NCI-H82 (cell line): ENCODE measurements at regions not wholly inside any gene's neighbourhood (a gene's known extent, or its start where the extent isn't known, plus 50 kb on each side); places are given as distances from the start of the nearest gene placed in this dataset.
"Not testable (repeated sequence)": the region's sequence is repeated elsewhere in the genome, so short reads cannot be mapped to it uniquely, and the experiment has no call there.

ENCODE experiments used
- DNase-seq: peaks from one replicate; lab custom pipeline; 2025; lab: John Stamatoyannopoulos, UW

DNA sequence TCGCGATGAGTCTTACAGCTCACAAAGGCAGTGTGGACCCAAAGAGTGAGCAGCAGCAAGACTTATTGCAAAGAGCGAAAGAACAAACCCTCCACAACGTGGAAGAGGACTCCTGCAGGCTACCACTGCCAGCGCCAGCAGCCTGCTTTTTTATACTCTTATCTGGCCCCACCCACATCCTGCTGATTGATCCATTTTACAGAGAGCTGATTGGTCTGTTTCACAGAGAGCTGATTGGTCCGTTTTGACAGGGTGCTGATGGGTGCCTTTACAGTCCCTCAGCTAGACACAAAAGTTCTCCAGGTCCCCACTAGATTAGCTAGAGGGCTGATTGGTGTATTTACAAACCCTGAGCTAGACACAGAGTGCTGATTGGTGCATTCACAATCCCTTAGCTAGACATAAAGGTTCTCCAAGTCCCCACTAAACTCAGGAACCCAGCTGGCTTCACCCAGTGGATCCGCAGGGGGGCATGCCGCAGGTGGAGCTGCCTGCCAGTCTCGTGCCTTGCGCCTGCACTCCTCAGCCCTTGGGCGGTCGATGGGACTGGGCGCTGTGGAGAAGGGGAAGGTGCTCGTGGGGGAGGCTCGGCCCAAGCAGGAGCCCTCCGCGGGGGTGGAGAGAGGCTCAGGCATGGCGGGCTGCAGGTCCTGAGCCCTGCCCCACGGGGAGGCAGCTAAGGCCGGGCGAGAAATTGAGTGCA lies 75.7 kb downstream of the QDPR start:
- DNase-seq: not testable (repeated sequence)

- no peak for DNase-seq
Observed at GRCh38 chr4:17433827-17434226, 78.1 kb downstream of the QDPR start.

- no peak for DNase-seq
Observed at GRCh38 chr4:17427991-17428390, 83.9 kb downstream of the QDPR start.

- no peak for DNase-seq
Observed at GRCh38 chr4:17426222-17426621, 85.7 kb downstream of the QDPR start.

DNA sequence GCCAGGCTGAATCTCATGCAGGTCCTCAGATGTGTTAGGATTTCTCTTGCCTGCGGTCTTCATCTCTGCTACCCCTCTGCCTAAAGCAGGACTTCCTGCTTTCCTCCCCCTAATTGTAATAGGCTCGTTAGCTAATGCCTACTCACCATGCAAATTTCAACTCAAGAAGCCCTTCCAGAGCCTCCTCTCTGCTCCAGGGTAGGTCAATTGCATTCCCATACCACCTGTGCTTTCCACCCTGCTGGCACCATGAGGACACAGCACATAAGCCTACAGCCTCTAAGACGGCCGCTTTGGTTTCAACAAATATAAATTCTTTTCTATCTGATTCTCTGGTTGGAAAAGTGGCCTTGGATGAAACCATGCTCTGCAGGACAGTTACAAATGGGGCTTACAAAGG lies 93.9 kb downstream of the QDPR start:
- DNase-seq: no peak

- DNase-seq: no peak
Observed at GRCh38 chr4:17414392-17414791, 97.5 kb downstream of the QDPR start.

DNA sequence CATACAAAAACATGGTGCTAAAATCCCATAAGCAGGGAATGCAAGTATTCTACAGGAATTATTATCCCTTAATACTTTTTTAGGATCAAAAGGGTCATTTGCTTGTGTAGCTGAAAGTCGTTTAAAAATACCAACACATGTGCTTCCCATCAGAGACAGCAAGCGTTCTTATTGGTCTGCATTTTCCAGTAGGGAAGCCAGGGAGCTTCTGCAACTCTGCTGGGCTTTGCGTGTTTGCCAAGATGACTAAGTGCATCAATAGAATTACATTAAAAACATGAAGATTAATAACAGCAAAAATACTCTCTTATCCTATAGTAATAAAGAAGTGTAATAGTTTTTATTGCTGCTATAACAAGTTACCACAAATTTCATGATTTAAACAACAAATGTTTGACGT lies 111.2 kb downstream of the QDPR start:
- DNase-seq: no peak

DNA sequence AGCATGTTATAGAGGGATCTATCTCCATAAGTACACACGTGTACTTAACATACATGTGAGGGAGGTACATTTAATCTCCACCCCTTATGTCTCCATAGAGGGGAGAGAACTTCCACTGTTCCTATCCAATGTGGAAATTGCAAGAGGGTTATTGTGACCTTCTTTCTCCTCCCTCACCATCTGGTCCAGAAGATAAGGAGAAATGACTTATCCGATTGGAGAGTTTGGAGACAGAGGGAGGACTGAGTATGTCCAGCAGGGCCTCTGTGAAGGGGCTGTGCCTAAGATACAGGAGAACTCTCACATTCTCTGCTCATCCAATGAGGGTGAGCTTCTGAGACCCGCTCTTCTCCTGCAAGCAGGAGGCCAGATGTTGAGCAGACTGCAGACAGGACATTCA lies 113.1 kb downstream of the QDPR start:
- DNase-seq: no peak

DNA sequence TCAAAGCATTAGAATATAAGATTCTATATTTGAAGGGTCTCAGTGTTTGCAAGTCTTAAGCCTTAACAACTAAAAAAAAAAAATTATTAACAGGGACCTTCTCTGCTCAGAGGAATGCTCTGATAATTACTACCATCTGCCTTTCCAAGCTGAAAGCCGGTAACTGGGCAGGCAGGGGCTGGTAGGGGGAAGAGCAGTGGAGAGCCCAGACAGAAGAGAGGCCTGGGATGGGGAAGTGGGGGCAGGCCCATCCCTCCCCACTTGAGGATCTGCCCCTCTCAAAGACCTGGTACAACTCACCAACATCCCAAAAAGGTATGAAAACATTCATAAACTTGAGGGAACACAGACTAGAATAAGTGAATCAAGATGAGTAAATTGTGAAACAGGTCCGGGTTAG lies 113.9 kb downstream of the QDPR start:
- DNase-seq: no peak

- no peak for DNase-seq
Observed at GRCh38 chr4:17397611-17398010, 114.3 kb downstream of the QDPR start.

- no peak for DNase-seq
Observed at GRCh38 chr4:17385403-17385802, 126.5 kb downstream of the QDPR start.

DNA sequence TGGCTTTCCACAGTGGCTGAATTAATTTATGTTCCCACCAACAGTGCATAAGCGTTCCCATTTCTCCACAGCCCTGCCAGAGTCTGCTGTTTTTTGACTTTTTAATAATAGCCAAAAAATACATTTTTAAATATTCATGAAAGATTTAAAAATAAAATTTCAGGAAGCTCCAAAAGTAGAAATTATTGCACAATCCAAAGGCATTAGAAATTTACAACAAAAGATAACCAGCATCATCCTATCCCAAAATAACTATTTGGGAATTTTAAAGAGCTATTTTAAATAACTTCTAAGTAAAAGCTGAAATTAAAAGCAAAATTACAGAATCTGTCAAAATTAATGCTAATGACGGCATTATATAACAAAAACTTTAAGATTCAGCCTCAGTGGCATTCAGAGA lies 131.5 kb downstream of the QDPR start:
- no peak for DNase-seq

DNA sequence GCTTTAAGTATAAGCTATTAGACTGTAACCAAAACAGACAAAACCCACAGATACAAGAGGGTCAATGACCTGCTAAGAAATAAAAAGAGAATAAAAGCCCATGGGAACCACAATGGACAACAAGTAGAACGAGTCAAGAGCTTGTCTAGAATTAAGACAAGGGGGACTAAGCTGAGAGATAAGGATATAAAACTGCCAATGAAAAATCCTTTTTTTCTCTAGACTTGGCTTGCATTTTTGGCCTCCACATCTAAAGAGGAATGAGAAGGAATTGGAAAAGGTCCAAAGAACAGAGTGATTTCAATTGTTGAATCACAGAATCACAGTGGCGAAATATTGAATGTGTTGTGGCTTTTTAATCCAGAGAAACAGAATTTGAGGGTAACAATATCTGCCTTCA lies 135.7 kb downstream of the QDPR start:
- DNase-seq: no peak

- DNase-seq: no peak
Observed at GRCh38 chr4:17373666-17374065, 138.2 kb downstream of the QDPR start.

DNA sequence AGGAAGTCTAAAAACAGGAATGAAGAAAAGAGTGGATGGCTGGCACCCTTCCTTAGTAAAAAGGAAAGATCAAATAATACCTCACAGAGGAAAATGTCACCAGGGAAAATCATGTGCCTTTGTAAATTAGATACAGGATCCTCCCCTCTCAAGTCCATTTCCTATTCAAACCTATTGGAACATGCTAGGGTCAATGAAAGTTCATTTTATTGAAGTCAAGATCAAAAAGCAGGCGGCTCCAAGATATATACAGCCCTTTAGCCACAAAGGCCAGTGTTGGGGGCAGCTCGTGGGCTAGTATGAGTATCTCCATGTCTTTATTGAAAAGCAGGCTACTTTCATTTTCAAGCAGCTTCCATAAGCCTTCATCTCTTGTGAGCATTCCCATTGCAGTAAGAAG lies 141.1 kb downstream of the QDPR start:
- no peak for DNase-seq

DNA sequence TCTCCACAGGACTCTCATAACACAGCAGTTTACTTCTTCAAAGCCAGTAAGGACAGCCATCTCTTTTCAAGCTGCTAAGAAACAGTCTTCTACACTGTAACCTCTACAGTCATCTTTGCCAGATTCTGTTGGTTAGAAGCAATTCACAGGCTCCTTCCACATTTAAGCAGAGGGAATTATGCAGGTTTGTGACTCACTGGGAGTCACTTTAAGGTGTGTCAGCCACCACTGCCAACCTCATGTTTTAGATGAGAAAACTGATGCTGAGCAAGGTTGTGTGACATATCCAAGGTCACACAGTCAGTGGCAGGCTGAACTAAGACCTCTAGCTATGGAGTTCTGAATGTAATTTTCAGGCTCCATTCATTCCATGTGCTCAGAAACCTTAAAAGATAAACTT lies 143.5 kb downstream of the QDPR start:
- DNase-seq: no peak

GRCh38 chr4:17367201-17367600 lies 144.7 kb downstream of the QDPR start:
- DNase-seq: no peak

DNA sequence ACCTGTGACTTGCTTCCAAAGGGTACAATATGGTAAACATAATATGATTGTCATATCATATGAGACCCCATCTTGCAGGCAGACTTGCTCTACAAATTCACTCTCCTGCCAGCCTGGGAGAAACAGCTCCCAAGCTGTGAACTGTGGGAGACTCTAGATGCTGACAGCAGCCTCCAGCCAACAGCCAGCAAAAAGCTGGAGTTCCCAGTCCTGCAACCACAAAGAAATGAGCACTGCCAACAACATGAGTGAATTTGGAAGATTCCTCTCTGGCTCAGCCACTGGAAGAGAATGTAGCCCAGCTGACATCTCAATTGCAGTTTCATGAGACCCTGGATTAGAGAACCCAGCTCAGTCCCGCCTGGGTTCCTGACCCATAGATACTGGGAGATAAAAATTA lies 145.4 kb downstream of the QDPR start:
- no peak for DNase-seq

- no peak for DNase-seq
Observed at GRCh38 chr4:17362430-17362829, 149.5 kb downstream of the QDPR start.

DNA sequence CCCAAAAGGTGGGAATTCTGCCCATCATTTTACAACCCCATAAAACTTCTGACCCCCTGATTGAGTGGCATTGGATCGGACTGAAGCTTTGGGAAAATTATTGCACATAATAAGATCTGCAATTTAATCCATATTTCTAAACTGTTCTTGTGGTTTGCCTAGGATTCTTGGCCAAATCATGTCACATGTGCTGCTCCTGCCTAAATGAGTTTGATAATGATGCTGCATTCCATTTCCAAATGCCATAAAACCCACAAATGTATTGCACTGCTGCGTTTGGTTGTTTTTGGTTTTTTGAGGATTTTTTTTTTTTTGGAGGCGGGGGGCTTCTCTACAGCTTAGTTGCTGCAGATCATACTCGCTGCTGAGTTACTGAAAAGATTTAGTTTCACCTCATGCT lies 153.6 kb downstream of the QDPR start:
- no peak for DNase-seq

DNA sequence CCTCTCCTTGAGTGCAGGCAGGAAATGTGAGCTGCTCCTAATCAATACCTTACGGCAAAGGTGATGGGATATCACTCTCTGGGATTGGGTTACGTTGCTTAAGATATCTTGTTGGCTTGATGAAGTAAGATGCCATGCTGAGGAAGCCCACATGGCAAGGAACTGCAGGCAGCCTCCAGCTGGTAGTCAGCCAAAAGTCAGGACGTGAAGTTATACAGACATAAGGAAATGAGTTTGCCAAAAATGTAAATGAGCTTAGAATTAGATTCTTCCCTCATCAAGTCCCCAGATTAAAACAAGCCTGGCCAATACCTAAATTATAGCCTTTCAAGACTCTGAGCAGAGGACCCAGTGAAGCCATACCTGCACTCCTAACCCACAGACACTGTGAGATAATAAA lies 155.0 kb downstream of the QDPR start:
- no peak for DNase-seq

GRCh38 chr4:17352357-17352756 lies 159.5 kb downstream of the QDPR start:
- no peak for DNase-seq

- DNase-seq: peak; percentile 16
Observed at GRCh38 chr4:17347445-17347844, 164.4 kb downstream of the QDPR start.

GRCh38 chr4:17339376-17339775 lies 172.5 kb downstream of the QDPR start:
- no peak for DNase-seq

DNA sequence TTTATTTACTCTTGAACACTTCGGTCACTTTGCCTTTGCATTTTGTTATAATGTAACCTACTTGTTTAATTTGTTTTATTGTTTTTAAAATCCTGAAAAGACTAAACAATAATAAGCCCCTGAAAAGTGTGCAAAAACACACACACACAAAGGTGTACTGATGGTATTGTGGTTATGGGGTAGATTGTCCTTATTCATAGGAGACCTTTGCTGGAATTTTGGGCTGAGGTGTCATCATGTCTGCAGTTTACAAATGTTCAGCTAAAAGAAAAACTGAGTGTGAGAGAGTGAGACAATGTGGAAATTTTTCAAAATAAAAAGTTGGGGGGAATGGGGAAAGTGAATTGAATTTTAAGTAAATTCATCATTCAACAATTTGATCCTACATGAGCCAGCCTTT lies 174.9 kb downstream of the QDPR start:
- no peak for DNase-seq
